Prostate gland (tissue), 2 donors: ENCODE measurements at regions not wholly inside any gene's neighbourhood (a gene's known extent, or its start where the extent isn't known, plus 50 kb on each side); places are given as distances from the start of the nearest gene placed in this dataset.

Experiments used
- CTCF ChIP-seq, 4 experiments: fragments of 200-600 bp in 2 of 4; fragments of 450-650 bp in 2 of 4; sonication (generic) in 2 of 4; IDR thresholded peaks; 1 replicate in 3 of 4; 2 replicates in 1 of 4; pipeline ENCODE4 v1.5.1; 2016 to 2019; ENCODE audit warnings: antibody characterized with exemption in 4 of 4, mild to moderate bottlenecking in 2 of 4, moderate library complexity in 2 of 4
- POLR2A ChIP-seq: fragments of 450-650 bp; IDR thresholded peaks from one replicate; pipeline ENCODE4 v1.6.1; 2016; ENCODE audit warnings: antibody characterized with exemption, mild to moderate bottlenecking

- TF ChIP-seq CTCF (IDR thresholded peaks at IDR 0.05) (no peak), POLR2A (no peak)
Measured at GRCh38 chr20:40010483-40010882, 678.6 kb downstream of the MAFB start.
